DOHH2 (cell line): ENCODE measurements at regions not wholly inside any gene's neighbourhood (a gene's known extent, or its start where the extent isn't known, plus 50 kb on each side); places are given as distances from the start of the nearest gene placed in this dataset.

Experiments used
- CTCF ChIP-seq: fragments of 200-600 bp; sonication (generic); IDR thresholded peaks from one replicate; pipeline ENCODE4 v1.5.1; 2014; ENCODE audit warnings: antibody characterized with exemption, mild to moderate bottlenecking, low read depth, low read length; ENCODE audit not compliant: poor library complexity, severe bottlenecking
- EZH2phosphoT487 ChIP-seq: fragments of 200-600 bp; sonication (generic); IDR thresholded peaks from 2 replicates; pipeline ENCODE4 v1.6.1; 2017; ENCODE audit warnings: borderline replicate concordance, mild to moderate bottlenecking, antibody characterized with exemption, low read length, moderate library complexity, mixed read lengths

GRCh38 chr6:147712841-147713240 lies 204.4 kb downstream of the SAMD5 start:
- TF ChIP-seq CTCF (no peak), EZH2phosphoT487 (no peak)
